ENCODE measurements at regions not wholly inside any gene's neighbourhood (a gene's known extent, or its start where the extent isn't known, plus 50 kb on each side); places are given as distances from the start of the nearest gene placed in this dataset.

- Histone ChIP-seq H3K4me3 (ENCODE audit: insufficient read depth, low read length) (no peak overlapping the region), H3K4me2 (ENCODE audit: insufficient read depth, low read length) (no peak overlapping the region), H4K20me1 (ENCODE audit: insufficient read depth, low read length) (no peaks in the 10 kb centered on the region), H3K4me1 (ENCODE audit: insufficient read depth, low read length) (no peaks in the 10 kb centered on the region), H2AFZ (ENCODE audit: low read length) (no peak overlapping the region), H3K27me3 (ENCODE audit: insufficient read depth, low read length) (peaks cover 6% of the 10 kb centered on the region), H3K79me2 (ENCODE audit: insufficient read depth, low read length) (no peaks in the 10 kb centered on the region), H3K9me3 (ENCODE audit: low read depth, low read length) (no peaks in the 10 kb centered on the region), H3K36me3 (ENCODE audit: insufficient read depth, low read length) (no peaks in the 10 kb centered on the region), H3K27ac (ENCODE audit: low read depth, low read length) (no peak overlapping the region)
- peak; percentile 94 for TF ChIP-seq CTCF (IDR thresholded peaks at IDR 0.05; ENCODE audit: extremely low read depth, low read depth, low read length)
- DNase-seq (ENCODE audit: insufficient read length, low spot score, missing footprints): peak; percentile 79
These were observed 93.6 kb upstream of the MPHOSPH6 start for GRCh38 chr16:82263521-82264143.

GRCh38 chr16:82262244-82262643 is 92.2 kb upstream of the MPHOSPH6 start:
- DNase-seq (ENCODE audit: insufficient read length, low spot score, missing footprints): no peak
- H3K27me3 ChIP-seq (ENCODE audit: insufficient read depth, low read length): peaks cover 6% of the 10 kb centered on the region
- H2AFZ ChIP-seq (ENCODE audit: low read length): no peak overlapping the region
- no peak overlapping the region for H3K4me3 ChIP-seq (ENCODE audit: insufficient read depth, low read length)
- no peak for TF ChIP-seq CTCF (IDR thresholded peaks at IDR 0.05; ENCODE audit: extremely low read depth, low read depth, low read length)
- no peaks in the 10 kb centered on the region for H3K9me3 ChIP-seq (ENCODE audit: low read depth, low read length)
- H3K79me2 ChIP-seq (ENCODE audit: insufficient read depth, low read length): no peaks in the 10 kb centered on the region
- H3K4me2 ChIP-seq (ENCODE audit: insufficient read depth, low read length): no peak overlapping the region
- H3K4me1 ChIP-seq (ENCODE audit: insufficient read depth, low read length): no peaks in the 10 kb centered on the region
- no peak overlapping the region for H3K27ac ChIP-seq (ENCODE audit: low read depth, low read length)
- H3K36me3 ChIP-seq (ENCODE audit: insufficient read depth, low read length): no peaks in the 10 kb centered on the region
- no peaks in the 10 kb centered on the region for H4K20me1 ChIP-seq (ENCODE audit: insufficient read depth, low read length)

- no peaks in the 10 kb centered on the region for H3K79me2 ChIP-seq (ENCODE audit: insufficient read depth, low read length)
- H2AFZ ChIP-seq (ENCODE audit: low read length): no peak overlapping the region
- no peak for TF ChIP-seq CTCF (IDR thresholded peaks at IDR 0.05; ENCODE audit: extremely low read depth, low read depth, low read length)
- H3K27ac ChIP-seq (ENCODE audit: low read depth, low read length): no peak overlapping the region
- no peak overlapping the region for H3K4me3 ChIP-seq (ENCODE audit: insufficient read depth, low read length)
- DNase-seq (ENCODE audit: insufficient read length, low spot score, missing footprints): no peak
- H3K36me3 ChIP-seq (ENCODE audit: insufficient read depth, low read length): no peaks in the 10 kb centered on the region
- H3K9me3 ChIP-seq (ENCODE audit: low read depth, low read length): no peaks in the 10 kb centered on the region
- no peaks in the 10 kb centered on the region for H3K4me1 ChIP-seq (ENCODE audit: insufficient read depth, low read length)
- no peaks in the 10 kb centered on the region for H4K20me1 ChIP-seq (ENCODE audit: insufficient read depth, low read length)
- peaks cover 6% of the 10 kb centered on the region for H3K27me3 ChIP-seq (ENCODE audit: insufficient read depth, low read length)
- H3K4me2 ChIP-seq (ENCODE audit: insufficient read depth, low read length): no peak overlapping the region
These were observed 90.3 kb upstream of the MPHOSPH6 start for GRCh38 chr16:82260212-82260795.

DNA sequence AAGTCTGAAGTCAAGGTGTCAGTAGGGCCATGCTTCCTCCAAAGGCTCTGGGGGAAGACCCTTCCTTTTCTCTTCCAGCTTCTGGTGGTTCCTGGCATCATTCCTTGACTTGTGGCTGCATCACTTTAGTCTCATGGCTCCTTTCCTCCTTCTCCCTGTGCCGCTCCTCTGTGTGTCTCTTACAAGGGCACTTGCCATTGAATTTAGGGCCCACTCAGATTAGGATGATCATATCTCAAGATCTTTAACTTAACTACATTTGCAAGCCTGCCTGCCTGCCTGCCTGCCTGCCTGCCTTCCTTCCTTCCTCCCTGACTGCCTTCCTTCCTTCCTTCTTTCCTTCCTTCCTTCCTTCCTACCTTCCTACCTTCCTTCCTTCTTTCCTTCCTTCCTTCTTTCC is 89.7 kb upstream of the MPHOSPH6 start:
- no peak overlapping the region for H3K27ac ChIP-seq (ENCODE audit: low read depth, low read length)
- no peaks in the 10 kb centered on the region for H3K36me3 ChIP-seq (ENCODE audit: insufficient read depth, low read length)
- H3K79me2 ChIP-seq (ENCODE audit: insufficient read depth, low read length): no peaks in the 10 kb centered on the region
- H3K4me1 ChIP-seq (ENCODE audit: insufficient read depth, low read length): no peaks in the 10 kb centered on the region
- H3K4me2 ChIP-seq (ENCODE audit: insufficient read depth, low read length): no peak overlapping the region
- no peak overlapping the region for H2AFZ ChIP-seq (ENCODE audit: low read length)
- no peaks in the 10 kb centered on the region for H4K20me1 ChIP-seq (ENCODE audit: insufficient read depth, low read length)
- TF ChIP-seq CTCF (IDR thresholded peaks at IDR 0.05; ENCODE audit: extremely low read depth, low read depth, low read length): no peak
- no peak for DNase-seq (ENCODE audit: insufficient read length, low spot score, missing footprints)
- no peaks in the 10 kb centered on the region for H3K9me3 ChIP-seq (ENCODE audit: low read depth, low read length)
- H3K27me3 ChIP-seq (ENCODE audit: insufficient read depth, low read length): peaks cover 6% of the 10 kb centered on the region
- H3K4me3 ChIP-seq (ENCODE audit: insufficient read depth, low read length): no peak overlapping the region

Measured in osteoblast (primary cell).